Psoas muscle (tissue), 7 donors: ENCODE measurements at regions not wholly inside any gene's neighbourhood (a gene's known extent, or its start where the extent isn't known, plus 50 kb on each side); places are given as distances from the start of the nearest gene placed in this dataset.

Experiments
- ATAC-seq, 4 donors: fragments of 200-7000 bp; cut with Tn5 transposase; one replicate each; pipeline ENCODE4 v1.9.1; 2020; ENCODE audit warnings: moderate library complexity in 3 of 4, mild to moderate bottlenecking in 2 of 4
- DNase-seq, 2 donors: peaks; one replicate each; pipeline ENCODE4 v3.0.0-alpha.2; 2020
- H3K27ac ChIP-seq: fragments of 200-600 bp; one replicate; pipeline ENCODE4 v1.8.0; 2022
- H3K27me3 ChIP-seq, 3 donors: fragments of 200-600 bp in 1 of 3; one replicate each; pipeline versions ENCODE4 v1.6.1 to v1.8.0; 2013 to 2022; ENCODE audit warnings: low read length in 2 of 3, mild to moderate bottlenecking in 2 of 3, moderate library complexity in 1 of 3; ENCODE audit not compliant: insufficient read depth in 3 of 3
- H3K36me3 ChIP-seq, 2 donors: fragments of 200-600 bp in 1 of 2; one replicate each; pipeline versions ENCODE4 v1.6.1 to v1.8.0; 2013 to 2022; ENCODE audit warnings: low read depth in 1 of 2, mild to moderate bottlenecking in 1 of 2, moderate library complexity in 1 of 2; ENCODE audit not compliant: insufficient read depth in 1 of 2
- H3K4me1 ChIP-seq: fragments of 200-600 bp; one replicate; pipeline ENCODE4 v1.8.0; 2022
- H3K4me3 ChIP-seq: fragments of 200-600 bp; one replicate; pipeline ENCODE4 v1.8.0; 2022; ENCODE audit warnings: mild to moderate bottlenecking
- H3K9me3 ChIP-seq: fragments of 200-600 bp; one replicate; pipeline ENCODE4 v1.8.0; 2022
- WGBS, 3 donors: extraction: QIAGEN DNeasy Blood & Tissue Kit; methylation state at CpG; one replicate each; pipeline versions ENCODE4 v1.1.6 to v1.1.7; 2013; 5-methylcytosine and 5-hydroxymethylcytosine counted together
- intact Hi-C, 2 donors: fragments of 100-400 bp; cut with DNase I; formaldehyde crosslinking; loops; one replicate each; pipeline versions ENCODE4 v1.11.0 to v1.14.2; 2022
- TF ChIP-seq, protein P1 (sequence below): fragments of 200-600 bp; IDR thresholded peaks from one replicate; pipeline ENCODE4 v1.8.0; 2022; ENCODE audit warnings: antibody characterized with exemption
- donor health status: healthy with polysubstance abuse.
- donor health status: DM: no; HTN: no; CAD: no; lungs with moderate emphysema.
- donor health status: Bipolar disorder and iron deficiency.
- donor health status: healthy.
- donor health status: DM: yes; HTN: yes; CAD: no.
- donor health status: DM: no; HTN: no; CAD: no.
- donor health status: DM: yes; HTN: yes; CAD: no.

DNA sequence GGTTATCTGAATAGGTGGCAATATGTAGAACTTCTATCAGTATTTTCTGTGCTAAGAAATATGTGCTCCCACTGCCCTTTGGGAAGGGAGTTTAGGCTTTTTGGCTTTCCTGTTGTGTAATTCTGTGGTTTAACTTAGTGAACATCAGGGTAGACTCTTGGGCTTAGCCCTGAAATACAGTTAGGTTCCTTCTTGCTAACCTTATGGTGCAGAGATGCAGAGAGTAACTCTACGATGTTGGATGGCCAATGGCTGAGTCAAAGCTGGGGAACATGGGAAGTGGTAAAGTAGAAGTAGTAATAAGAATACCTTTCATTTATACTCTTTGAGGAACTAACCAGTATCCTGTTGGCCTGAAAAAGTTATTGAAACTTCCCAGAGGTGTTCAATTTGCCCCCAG is 80.8 kb upstream of the IL12A start:
- Histone ChIP-seq H3K27ac (no peak overlapping the region), H3K4me1 (peaks cover 6% of the 10 kb centered on the region), H3K27me3 (no peaks in the 10 kb centered on the region), H3K4me3 (no peak overlapping the region), H3K36me3 (no peaks in the 10 kb centered on the region), H3K9me3 (no peaks in the 10 kb centered on the region)
- 90 to 97% (median 91%) methylated on average over 1 of the region's 1 CpG for WGBS, 3 donors
- no peak for ATAC-seq
- no peak for DNase-seq
- TF ChIP-seq, protein P1, sequence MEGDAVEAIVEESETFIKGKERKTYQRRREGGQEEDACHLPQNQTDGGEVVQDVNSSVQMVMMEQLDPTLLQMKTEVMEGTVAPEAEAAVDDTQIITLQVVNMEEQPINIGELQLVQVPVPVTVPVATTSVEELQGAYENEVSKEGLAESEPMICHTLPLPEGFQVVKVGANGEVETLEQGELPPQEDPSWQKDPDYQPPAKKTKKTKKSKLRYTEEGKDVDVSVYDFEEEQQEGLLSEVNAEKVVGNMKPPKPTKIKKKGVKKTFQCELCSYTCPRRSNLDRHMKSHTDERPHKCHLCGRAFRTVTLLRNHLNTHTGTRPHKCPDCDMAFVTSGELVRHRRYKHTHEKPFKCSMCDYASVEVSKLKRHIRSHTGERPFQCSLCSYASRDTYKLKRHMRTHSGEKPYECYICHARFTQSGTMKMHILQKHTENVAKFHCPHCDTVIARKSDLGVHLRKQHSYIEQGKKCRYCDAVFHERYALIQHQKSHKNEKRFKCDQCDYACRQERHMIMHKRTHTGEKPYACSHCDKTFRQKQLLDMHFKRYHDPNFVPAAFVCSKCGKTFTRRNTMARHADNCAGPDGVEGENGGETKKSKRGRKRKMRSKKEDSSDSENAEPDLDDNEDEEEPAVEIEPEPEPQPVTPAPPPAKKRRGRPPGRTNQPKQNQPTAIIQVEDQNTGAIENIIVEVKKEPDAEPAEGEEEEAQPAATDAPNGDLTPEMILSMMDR: no peak
- intact Hi-C loops: no loop called here

DNA sequence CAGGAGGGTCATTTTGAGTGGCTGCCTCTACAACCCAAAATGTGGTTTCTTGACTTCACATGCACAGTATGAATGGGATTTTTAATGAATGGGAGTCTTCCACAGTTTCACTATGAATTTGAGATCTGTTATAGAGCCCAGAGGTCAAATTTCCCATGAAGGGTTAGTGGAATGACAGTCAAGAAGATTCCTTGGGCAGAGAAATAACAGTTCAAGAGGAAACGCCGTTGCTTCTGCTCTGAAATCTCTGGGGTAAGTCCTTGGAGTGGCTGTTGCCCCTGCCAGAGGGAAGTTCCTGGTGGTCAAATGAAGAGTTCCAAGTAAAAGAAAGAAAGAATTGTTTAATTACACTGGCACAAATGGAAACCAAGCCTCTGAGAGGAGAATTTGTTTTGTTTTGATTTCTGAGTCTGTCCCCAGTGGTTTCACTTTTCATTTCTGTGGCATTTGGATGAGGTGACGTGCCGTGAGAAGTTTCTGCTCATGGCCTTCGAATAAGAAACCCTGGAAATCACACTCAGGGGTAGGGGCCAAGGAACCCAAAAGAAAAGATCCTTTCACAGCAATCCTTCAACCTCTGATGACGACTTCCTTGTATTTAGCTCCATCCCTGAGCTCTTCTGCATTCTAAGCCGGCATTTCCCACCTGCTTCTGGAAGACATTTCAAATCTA is 77.5 kb upstream of the IL12A start:
- intact Hi-C loops: no loop called here
- peak in 2 of 4 donors; percentile 37 to 61 for ATAC-seq
- Histone ChIP-seq H3K27ac (peak overlapping the region; percentile 38), H3K4me3 (peak overlapping the region; percentile 58), H3K27me3 (no peaks in the 10 kb centered on the region), H3K4me1 (peaks cover 6% of the 10 kb centered on the region), H3K36me3 (no peaks in the 10 kb centered on the region), H3K9me3 (no peaks in the 10 kb centered on the region)
- WGBS, 3 donors: 16 to 41% (median 17%) methylated on average over 7 of the region's 7 CpGs
- DNase-seq: no peak
- TF ChIP-seq, protein P1: no peak

- 80 to 93% (median 82%) methylated on average over 2 of the region's 2 CpGs for WGBS, 3 donors
- DNase-seq: no peak
- intact Hi-C loops: no loop called here
- Histone ChIP-seq H3K9me3 (no peaks in the 10 kb centered on the region), H3K27me3 (no peaks in the 10 kb centered on the region), H3K27ac (peak overlapping the region; percentile 38), H3K4me1 (peaks cover 6% of the 10 kb centered on the region), H3K36me3 (no peaks in the 10 kb centered on the region), H3K4me3 (peak overlapping the region; percentile 58)
- TF ChIP-seq, protein P1: no peak
- ATAC-seq: peak in 1 of 4 donors; percentile 15
These were observed 77.0 kb upstream of the IL12A start for GRCh38 chr3:159911664-159912037.

DNA sequence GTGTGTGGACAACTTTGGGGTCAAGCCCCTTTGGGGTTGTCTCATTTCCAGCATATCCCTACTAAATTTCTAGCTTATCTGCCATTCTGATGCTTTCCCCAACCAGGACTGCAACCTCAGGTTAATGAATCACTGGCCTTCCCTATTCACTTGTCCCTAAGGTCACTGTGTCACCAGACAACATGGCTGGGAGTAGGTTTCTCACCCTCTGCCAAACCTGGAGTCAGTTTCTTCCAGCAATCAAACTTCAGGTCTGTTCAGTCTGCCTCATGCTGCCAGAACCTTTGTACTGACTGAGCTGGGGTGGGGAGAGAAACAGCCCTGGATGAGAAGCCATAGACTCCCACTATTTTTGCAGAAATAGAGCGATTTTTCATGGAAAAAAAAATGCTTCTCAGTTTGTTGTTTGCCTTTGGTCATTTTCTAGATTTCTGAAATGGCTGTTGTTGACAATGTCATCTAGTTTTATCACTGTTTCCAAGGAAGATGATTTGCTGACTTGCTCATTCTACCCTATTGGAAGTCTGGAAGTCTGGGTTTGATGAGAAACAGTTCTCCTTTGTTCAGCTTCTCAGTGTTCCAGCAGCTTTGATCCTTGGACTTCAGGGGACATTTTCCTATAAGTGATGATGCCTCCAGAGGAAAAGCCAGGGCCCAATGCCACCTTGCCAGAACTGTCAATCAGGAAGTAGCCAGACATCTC is 74.8 kb upstream of the IL12A start:
- ATAC-seq: no peak
- Histone ChIP-seq H3K27ac (no peak overlapping the region), H3K27me3 (no peaks in the 10 kb centered on the region), H3K4me3 (no peak overlapping the region), H3K36me3 (no peaks in the 10 kb centered on the region), H3K9me3 (peaks cover 3% of the 10 kb centered on the region), H3K4me1 (peaks cover 6% of the 10 kb centered on the region)
- intact Hi-C loops: no loop called here
- TF ChIP-seq, protein P1: no peak
- WGBS, 3 donors: 85 to 89% (median 88%) methylated on average over 1 of the region's 1 CpG
- DNase-seq: no peak
